ENCODE measurements at regions not wholly inside any gene's neighbourhood (a gene's known extent, or its start where the extent isn't known, plus 50 kb on each side); places are given as distances from the start of the nearest gene placed in this dataset.
"Not testable (repeated sequence)": the region's sequence is repeated elsewhere in the genome, so short reads cannot be mapped to it uniquely, and the experiment has no call there.

DNA sequence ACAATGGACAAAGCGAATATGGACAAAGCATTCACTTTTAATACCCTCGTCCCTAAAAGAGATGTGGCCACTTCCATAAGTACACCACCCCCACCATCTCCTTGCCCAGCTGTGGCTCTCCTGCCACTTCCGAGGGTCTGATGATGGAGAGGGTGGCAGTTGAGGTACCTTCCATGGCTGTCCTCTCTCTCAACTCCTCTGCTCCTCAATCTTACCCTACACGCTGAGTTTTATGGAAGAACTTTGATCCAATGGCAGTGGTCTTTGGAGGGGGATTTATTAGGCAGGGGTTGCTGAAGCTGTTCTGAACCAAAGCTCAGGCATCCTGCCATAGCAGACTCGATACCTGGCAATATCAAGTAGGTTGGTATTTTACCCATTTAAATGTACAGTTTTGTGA is 413.0 kb downstream of the TSHZ3 start:
- DNase-seq: no peak

DNA sequence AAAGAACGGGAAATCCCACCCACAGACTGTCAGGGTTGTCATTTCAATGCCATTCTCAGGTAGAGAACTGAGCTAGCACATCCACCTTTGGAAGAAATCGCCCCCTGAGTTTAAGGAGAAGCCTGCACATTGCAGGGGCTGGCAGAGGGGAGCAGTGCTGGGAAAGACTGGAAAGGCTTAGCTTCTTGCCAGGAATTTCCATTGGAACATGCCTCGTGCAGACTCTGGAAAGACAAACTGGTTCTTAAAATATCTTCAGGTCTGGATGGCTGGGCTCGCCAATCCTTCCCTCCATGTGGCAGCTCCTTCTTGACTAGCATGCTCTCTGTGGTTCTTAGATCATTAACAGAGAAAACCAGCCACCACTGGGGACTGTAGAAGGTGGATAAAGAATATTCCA is 414.1 kb downstream of the TSHZ3 start:
- DNase-seq: no peak

DNA sequence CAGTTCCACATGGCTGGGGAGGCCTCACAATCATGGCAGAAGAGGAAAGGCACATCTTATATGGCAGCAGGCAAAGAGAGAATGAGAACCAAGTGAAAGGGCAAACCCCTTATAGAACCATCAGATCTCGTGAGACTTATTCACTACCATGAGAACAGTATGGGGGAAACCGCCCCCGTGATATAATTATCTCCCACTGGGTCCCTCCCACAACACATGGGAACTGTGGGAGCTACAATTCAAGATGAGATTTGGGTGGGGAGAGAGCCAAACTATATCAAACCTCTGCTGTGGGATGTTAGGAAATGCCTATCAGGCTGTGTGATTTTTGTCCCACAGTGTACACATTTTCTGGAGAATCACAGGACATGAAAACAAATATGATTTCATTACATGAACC is 415.8 kb downstream of the TSHZ3 start:
- not testable (repeated sequence) for DNase-seq

DNA sequence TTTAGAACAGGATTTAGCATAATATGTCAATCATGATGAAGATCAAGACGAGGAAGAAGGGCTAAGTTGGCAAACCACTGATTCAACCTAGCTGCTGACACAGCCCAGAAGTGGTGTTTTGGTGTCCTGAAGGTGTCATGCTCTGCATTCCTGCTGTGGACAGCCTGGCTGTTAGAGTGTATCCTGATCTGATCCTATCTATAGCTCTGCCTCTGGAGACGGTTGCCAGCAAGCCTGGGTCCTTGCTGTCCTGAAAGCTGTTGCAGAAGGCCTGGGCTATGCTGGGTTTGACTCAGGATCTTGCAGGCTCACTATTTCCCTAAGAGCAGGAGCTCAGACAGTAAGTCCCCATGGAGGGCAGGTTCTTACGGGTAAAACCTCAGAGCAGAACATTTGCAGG is 416.4 kb downstream of the TSHZ3 start:
- DNase-seq: no peak

DNA sequence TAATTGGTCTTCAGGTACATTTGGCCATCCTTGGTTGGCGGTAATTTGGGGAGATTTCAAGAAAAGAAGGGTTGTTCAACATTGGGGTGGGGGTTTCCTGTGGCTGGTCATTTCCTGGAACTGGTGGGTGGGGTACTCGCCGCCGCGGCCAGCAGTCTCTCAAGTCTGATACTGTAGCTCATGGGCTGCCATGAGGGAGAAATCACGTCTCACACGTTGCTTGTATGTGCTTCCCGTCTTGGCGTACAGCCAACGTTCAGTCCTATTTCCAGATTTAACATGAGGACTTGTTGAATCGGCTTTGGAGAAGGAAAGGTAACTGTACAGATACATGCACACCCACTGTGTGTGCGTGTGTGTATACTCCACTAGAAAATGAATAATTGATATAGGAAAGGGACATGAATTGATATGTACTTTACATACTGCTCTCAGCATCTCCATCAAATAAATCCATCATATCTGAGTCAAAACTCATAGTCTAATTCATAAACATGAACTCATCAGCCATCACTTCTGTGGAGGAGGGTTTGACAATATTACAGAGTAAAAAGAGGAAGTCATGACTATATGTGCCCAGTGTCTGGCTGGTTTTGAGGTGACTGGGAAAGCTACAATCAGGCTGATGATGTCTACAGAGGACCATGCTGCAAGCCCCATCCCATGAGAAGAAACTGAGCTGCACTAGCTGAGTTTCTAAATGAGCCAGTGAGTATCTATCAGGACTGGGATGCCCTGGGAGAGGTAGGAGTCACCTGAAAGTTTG is 418.1 kb downstream of the TSHZ3 start:
- no peak for DNase-seq

DNA sequence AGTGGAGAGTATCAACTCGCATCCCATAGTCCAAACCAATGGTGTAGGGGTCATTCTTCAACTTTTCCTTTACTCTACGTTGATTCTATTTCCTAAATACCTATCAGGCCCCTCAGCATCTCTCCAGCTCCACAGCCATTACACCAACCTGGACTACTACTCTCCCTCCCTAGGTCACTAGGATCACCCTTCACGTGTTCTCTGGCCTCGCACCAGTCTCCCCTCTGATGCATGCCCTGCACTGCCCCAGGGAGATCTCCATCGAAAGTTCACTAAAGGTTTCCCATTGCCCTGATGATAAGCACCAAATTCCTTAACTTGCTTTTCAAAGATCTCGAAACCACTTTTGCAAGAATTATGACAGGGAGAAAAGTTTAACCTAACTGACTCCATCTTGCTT is 421.5 kb downstream of the TSHZ3 start:
- DNase-seq: no peak

DNA sequence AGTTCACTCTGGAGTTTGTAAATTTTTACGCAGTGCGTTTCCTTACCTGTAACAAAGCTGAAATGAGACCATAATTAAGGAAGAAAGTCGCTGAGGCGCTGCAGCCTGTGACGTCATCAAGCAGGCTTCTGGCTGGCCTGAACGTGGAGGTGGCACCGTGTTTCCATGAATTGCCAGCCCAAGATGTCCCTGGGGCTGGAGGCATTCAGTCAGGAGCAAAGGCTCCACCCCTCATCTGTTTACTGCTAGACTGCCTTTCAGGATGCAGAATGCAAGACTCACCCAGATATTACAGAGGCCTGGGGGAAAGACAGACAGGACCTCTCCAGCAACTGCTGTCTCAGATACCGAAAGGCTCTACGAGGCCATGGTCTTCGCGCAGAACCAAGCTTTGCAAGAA is 424.6 kb downstream of the TSHZ3 start:
- no peak for DNase-seq

DNA sequence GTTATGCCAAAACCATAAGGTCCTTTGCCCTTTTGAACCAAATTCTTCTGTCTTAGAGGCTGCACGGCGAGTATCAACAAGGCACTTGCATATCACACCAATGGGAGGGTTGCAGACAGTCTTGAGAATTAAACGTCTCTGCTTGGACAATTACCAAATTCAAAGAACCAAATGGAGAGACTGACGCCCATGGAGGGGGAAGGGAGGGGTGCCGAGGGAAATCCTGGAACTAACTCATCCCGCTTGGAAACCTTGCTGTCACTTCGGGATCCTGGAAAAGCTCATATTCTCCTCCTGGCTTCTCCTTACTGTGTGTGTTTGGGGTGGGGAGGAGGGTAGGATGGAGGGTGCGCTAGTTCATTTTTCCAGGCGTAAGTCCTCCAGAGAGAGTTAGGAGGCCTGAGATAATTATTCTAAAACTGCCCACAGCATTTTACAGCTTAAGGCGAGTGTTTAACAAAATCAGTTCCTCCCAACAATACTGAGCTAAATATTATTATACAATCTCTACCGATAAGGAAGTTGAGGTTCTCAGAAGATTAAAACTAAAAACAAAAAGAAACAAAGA is 425.1 kb downstream of the TSHZ3 start:
- no peak for DNase-seq

DNA sequence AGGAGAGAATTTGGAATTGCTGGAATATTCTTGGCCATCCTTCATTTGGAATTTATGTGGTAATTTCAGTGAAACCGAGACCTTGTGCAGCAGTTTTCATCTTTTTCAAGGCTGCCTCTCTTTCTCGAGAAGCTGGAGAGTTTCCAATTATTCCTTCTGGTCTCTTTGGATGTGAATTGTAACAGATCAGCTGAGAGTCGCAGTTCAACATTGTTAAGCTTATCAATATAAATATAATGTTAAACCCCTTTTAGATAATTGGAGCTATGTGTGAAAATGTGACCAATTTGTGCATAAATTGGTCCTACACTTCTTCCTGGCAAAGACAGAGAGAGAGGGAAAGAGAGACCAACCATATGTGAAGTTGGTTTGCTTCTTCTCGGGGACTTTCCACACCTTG is 425.6 kb downstream of the TSHZ3 start:
- DNase-seq: no peak

DNA sequence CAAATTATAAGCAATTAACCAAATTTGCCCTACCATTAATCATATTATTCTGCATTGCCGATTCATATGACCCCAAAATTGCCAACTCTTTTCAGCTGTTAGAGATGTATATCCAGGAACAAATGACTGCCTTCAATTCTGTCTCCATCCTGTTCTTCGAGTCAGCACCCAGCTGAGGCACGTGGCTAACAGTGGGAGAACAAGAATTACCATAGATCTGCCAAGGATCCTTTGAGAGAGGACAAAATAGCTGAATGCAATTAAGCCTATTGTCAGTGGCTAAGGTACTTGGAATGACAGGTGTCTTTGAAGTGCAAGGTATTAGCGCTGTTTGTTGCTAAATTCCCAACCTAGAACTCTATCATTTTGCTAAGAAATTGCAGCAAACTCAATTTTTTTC is 426.1 kb downstream of the TSHZ3 start:
- peak; percentile 22 for DNase-seq

DNA sequence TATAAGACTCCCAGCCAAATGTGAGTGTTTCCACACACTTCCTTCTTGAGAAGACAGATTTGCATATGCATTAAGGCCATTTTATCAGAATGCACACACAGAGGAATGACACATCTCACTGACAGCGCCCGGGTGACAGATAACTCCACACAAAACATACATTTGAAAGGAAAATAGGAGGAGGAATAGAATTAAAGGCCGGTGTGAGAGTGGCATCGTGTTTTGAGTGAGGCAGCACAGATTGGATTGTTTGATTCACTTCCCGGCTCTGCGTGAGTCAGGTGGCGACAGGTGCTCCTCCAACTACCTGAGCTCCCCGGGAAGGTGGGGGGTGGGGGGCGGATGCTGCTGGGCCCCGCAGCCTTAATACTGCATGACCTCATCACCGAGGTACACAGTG is 429.0 kb downstream of the TSHZ3 start:
- DNase-seq: no peak

DNA sequence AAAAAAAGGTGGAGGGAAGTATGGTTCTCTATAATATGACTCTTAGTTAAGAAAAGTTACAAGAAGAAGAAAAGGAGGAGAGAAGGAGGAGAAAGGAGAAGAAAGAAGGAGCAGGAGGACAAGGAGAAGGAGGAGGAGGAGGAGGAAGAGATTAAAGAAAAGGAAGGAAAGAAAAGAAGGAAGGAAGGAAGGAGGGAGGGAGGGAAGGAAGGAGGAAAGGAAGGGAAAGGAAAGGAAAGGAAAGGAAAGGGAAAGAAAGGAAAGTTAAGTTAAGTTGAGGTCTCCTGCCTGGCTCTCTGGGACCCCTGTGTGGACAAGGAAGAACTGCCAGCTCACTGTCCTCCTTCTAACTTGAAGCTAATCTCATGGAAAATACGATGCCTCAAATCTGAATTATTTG is 429.5 kb downstream of the TSHZ3 start:
- no peak for DNase-seq

DNA sequence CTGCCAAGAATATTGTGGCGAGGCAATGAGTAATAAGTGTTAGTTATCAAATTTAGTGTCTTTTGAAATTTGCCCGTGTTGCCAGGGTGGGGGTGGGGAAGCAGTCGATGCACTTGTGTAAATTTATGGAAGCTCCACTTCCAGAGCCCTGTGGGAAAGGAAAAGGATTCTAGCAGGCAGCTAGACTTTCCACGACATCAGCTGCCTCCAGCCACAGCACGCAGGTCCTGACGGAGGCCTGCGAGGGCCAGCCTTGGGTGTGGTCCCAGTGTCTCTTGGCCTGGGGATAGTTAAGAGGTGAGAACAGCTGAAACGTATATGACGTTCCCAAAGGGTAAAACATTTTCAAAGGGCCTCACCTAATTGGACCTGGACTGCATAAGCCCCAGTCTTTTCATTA is 433.0 kb downstream of the TSHZ3 start:
- no peak for DNase-seq

DNA sequence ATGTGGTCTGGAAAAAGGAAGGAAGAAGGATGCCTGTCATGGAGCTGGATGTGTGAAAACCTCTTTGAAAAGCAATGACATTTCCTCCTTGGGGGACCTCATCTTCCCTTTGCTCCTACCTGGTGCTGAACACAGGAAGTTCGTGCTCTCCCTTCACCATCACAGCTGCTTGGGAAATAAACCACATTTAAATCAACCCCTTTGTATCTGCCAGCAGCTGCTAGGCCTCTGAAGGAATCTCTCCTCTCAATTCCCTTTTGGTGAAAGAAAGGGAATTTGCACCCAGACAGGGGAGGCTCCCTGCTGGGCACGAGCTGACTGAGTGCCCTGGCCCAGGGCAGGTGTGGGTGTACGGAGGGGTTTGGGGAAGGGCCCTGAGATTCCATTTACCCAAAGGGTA is 437.7 kb downstream of the TSHZ3 start:
- no peak for DNase-seq

DNA sequence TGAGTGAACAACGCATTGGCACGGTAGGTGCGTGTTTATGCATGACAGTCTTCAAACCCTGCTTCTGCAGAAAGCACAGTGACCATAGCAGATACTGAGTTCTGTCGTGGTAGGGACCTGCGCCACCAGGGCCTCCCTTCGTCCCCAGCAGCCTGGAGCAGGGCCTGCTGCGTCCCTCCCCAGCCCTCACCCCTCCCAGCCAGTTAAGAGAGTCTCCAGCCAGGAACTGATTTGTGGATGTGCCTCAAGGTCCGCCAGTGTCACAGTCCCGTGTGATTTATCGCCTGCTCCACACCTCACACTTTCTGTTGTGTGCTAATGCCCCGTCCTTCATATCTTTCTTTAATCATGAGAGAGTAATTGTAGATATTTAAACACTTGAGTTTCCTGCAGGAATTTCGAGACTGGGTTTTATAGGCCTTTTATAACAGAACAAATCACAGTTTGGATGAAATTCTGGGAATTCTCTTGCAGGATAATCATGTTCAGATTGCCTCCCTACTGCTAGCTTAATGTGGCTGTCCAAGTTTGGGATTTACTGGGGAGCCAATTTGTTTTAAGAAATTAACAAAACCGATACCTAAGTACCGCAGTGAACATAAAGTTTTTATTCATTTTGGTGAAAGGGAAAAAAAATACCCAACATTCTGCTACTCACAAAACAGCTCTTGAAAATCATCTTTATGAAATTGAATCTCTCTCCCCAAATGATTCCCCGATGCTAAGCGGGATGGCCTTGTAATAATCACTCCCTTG is 438.6 kb downstream of the TSHZ3 start:
- no peak for DNase-seq

DNA sequence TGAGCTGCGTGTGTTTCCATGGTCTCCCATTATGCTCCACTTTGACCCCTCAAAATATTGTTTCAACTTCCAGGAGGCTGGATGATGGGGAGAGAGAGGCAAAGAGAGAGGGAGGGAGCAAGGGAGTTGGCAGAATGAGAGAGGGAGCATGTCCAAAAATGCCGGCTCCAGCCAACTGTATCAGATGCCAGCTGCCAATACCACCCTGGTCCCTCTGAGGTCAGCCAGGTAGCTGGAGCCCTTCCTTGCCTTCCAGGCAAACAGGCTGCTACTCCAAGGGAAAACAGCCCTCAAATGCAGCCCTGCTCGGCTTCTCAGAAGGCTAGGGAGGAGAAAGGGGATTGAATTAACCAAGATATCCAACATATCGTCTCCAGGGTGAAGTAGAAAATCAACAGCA is 440.0 kb downstream of the TSHZ3 start:
- no peak for DNase-seq

DNA sequence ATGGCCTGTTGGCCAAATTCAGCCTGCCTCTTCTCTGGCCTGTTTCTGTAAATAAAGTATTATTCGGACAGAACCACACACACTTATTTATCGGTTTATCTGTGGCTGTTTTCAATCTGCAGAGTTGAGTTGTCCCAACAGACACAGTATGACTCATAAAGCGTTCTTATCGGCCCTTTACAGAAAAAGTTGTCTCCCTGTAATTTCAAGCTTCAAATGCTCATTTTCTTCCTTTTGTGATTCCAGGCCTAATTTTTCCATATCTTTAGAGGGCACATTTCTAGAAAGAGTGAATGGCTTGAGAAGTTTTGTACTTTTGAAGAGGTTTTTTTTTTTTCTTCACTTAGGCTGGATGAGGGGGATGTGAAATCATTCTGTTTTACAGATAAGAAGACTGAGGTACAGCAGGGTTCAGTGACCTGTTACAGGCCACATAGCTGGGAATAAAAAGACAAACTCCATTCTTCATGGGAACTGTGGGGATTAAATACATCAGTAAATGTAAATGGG is 440.9 kb downstream of the TSHZ3 start:
- no peak for DNase-seq

DNA sequence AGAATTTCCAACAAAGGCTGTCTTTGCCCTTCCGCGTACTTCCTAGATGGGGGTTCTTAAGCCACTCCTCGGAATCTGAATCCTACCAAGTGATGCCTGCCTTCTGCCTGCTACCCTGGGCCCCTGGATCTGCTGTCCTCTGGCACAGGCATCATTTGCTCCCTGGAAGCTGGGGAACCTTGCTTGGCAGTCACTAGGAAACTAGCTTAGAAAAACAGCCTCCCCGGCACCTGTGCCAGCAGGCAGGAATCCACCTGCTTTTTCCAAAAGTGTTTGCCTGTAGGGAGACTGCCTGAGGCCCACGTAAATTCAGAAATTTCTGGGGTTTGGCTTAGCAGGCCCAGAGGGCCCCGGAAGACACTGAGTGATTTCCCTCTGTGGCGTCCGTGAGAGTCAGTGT is 442.4 kb downstream of the TSHZ3 start:
- no peak for DNase-seq

DNA sequence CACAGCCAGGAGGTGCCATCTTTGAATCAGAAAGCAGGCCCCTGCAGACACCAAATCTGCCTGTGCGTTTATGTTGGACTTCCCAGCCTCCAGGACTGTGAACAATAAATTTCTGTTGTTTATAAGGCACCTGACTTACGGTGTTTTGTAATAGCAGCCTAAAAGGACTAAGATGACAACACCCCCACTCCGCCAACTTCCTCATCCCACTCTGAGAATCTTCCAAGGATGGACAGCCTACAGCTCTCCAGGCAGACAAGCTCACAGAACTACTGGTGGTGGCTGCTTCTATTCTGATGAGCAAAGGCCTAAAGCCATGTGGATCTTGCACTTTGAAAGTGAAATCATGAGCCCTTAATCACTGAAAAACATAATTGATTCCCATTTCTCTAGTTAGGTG is 449.2 kb downstream of the TSHZ3 start:
- no peak for DNase-seq

DNA sequence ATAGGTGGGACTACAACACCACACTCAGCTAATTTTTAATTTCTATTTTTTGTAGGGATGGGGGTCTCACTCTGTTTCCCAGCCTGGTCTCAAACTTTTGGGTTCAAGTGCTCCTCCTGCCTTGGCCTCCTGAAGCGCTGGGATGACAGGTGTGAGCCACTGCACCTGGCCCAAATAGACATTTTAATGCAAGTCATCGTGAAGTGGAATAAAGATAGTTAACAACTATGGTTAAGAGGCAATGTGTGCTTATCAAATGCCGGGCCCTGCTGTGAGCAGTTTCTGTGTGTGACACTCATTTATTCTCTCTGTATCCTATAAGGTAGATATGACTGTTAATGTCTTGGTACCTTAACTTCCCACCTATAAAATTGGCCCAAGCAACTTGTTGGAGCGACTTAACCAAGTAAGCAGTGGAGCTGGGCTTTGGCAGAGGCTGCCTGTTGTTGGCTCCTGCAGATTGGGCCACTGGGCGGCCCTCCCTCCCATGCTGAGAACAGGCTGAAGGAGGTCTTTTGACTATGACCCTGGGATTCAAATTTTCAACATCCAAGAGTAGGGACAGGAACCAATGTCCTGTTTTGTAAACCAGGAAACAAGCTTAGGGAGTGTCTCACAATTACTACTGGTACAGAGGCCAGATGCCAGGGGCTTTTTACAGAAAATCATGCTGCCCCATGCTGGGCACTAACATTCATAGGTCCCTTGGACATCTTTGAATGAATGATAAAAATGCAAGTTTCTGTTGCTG is 450.7 kb downstream of the TSHZ3 start:
- DNase-seq: no peak

DNA sequence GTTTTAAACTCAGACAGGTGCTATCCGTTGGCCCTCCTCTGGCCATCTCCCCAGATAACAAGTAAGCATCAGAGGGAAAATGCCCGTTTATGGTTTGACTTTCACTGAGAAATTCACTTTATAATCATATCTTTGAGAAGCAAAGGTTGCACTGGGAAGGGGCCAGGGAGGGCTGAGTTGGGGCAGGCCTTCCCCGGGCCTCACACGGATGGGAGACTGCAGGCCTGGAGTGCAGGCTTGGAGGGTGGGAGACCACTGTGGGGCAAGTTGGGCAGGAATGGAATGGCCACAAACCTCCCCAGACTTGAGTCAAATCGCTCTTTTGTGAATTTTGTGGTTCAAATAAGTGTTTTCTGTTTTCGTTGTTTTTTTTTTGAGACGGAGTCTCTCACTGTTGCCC is 451.7 kb downstream of the TSHZ3 start:
- DNase-seq: no peak

DNA sequence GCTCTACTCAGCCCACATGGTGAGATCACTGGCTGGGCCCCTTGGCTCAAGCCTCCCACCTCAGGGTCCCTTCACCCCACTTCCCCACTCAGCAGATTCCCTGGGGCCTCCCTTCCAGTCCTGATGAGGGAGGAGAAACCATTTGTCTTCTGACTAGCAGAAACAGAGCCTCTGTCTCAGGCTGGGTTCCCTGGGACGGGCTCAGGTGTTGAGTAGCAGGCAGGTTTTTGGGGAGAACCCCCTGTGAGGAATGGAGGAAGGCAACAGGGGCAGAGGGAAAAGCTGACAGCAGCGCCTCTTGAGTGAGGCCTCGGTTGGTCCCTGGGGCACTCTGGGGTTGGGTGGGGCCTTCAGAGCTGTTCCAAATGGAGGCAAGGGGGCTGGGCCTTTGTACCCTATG is 452.2 kb downstream of the TSHZ3 start:
- DNase-seq: no peak

DNA sequence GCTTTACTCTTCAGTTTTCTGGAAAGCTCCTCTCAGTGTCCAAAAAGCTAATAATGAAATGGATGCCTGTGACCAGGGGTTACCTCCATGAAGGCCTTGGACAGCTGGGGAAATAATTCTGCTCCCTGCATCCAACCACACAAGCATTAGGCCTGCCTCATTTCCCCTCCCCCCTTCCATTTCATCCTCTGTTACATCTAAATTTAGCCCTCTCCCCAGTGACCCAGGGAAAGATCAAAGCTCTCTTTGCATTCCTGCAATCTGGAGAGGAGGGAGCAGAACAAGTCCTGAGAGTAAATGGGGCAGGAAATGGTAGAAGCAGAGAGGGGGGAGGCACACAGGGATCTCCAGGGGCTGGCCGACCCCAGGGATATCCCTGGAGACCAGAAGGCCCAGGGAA is 452.7 kb downstream of the TSHZ3 start:
- no peak for DNase-seq

DNA sequence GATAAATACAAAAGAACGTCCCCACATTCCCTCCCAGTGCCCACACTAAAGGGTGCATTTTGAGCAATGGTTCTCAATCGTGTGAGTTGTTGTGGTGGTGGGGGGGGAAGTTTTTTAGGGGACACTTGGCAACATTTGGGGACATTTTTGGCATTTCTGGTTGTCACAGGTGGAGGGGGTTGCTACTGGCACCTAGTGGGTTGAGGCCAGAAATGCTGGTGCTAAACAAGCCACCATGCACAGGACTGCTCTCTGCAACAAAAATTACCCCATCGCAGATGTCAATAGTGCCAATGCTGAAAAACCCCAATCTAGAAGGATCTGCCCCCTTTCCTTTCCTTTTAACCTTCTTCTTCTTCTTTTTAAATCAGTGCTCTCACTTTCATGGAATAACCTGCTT is 453.3 kb downstream of the TSHZ3 start:
- DNase-seq: no peak

All from NCI-H1105 treated with DMSO at 0.1 percent for 48 hours (cell line).